NCI-H82 (cell line): ENCODE measurements at regions not wholly inside any gene's neighbourhood (a gene's known extent, or its start where the extent isn't known, plus 50 kb on each side); places are given as distances from the start of the nearest gene placed in this dataset.

Experiments
- DNase-seq: peaks from one replicate; lab custom pipeline; 2025; lab: John Stamatoyannopoulos, UW

GRCh38 chr1:199976496-199977144 is 50.9 kb upstream of the NR5A2 start:
- no peak for DNase-seq
